GM12878 (cell line): ENCODE measurements at regions not wholly inside any gene's neighbourhood (a gene's known extent, or its start where the extent isn't known, plus 50 kb on each side); places are given as distances from the start of the nearest gene placed in this dataset.

Experiments
- ATF7 ChIP-seq: fragments of 450-650 bp; IDR thresholded peaks from 2 replicates; pipeline ENCODE4 v1.6.1; 2016; ENCODE audit warnings: low read depth, mild to moderate bottlenecking
- BACH1 ChIP-seq: fragments of 450-650 bp; IDR thresholded peaks from 2 replicates; pipeline ENCODE4 v1.6.1; 2017; ENCODE audit warnings: mild to moderate bottlenecking, borderline replicate concordance
- EGR1 ChIP-seq, 2 experiments: IDR thresholded peaks; 1 replicate in 1 of 2; 2 replicates in 1 of 2; pipeline ENCODE4 v1.6.1; 2011 to 2012; ENCODE audit warnings: low read depth in 2 of 2, low read length in 2 of 2, borderline replicate concordance in 1 of 2, mild to moderate bottlenecking in 1 of 2, moderate library complexity in 1 of 2
- EZH2 ChIP-seq: IDR thresholded peaks from 2 replicates; pipeline ENCODE4 v1.6.1; 2012; ENCODE audit warnings: low read depth, mild to moderate bottlenecking, control low read depth, inconsistent platforms, low read length, borderline replicate concordance; ENCODE audit not compliant: control insufficient read depth
- HDAC2 ChIP-seq: fragments of 200-600 bp; sonication (generic); IDR thresholded peaks from 2 replicates; pipeline ENCODE4 v1.6.1; 2017
- JUND ChIP-seq: IDR thresholded peaks from 2 replicates; pipeline ENCODE4 v1.6.1; 2012; ENCODE audit warnings: low read depth, mild to moderate bottlenecking, low read length, improper control_type of control experiment, moderate library complexity
- POLR2A ChIP-seq: IDR thresholded peaks from 2 replicates; pipeline ENCODE4 v1.6.1; 2011; ENCODE audit warnings: low read depth, mild to moderate bottlenecking, low read length
- POLR2AphosphoS5 ChIP-seq: IDR thresholded peaks from 2 replicates; pipeline ENCODE4 v1.6.1; 2011; ENCODE audit warnings: mild to moderate bottlenecking, low read length, inconsistent platforms
- SP1 ChIP-seq: IDR thresholded peaks from one replicate; pipeline ENCODE4 v1.6.1; 2011; ENCODE audit warnings: low read depth, low read length
- STAT1 ChIP-seq: fragments of 450-650 bp; conservative IDR thresholded peaks from 2 replicates; pipeline ENCODE4 v1.6.1; 2014; ENCODE audit warnings: antibody characterized with exemption, mild to moderate bottlenecking
- ZNF24 ChIP-seq: fragments of 450-650 bp; IDR thresholded peaks from 2 replicates; pipeline ENCODE4 v1.6.1; 2017; ENCODE audit warnings: antibody characterized with exemption, mild to moderate bottlenecking
- TF ChIP-seq, protein P1 (sequence below), 3 experiments: IDR thresholded peaks in 2 of 3; conservative IDR thresholded peaks in 1 of 3; 2 replicates each; pipeline ENCODE4 v1.5.1; 2011; ENCODE audit warnings: low read depth in 3 of 3, low read length in 3 of 3, mild to moderate bottlenecking in 3 of 3, control low read depth in 2 of 3, moderate library complexity in 2 of 3, inconsistent platforms in 1 of 3, mixed read lengths in 1 of 3; ENCODE audit not compliant: control insufficient read depth in 2 of 3, insufficient read depth in 1 of 3; ENCODE audit errors: extremely low read depth in 1 of 3
- TF ChIP-seq, protein P2 (sequence below): fragments of 450-650 bp; formaldehyde crosslinking; IDR thresholded peaks from 2 replicates; pipeline ENCODE4 v1.5.0; 2022; ENCODE audit warnings: mild to moderate bottlenecking, missing genetic modification characterization
- TF ChIP-seq, protein P3 (sequence below): IDR thresholded peaks from 2 replicates; pipeline ENCODE4 v1.6.1; 2011; ENCODE audit warnings: borderline replicate concordance, low read depth, mild to moderate bottlenecking, moderate library complexity, low read length; ENCODE audit not compliant: insufficient read depth, poor library complexity, severe bottlenecking

DNA sequence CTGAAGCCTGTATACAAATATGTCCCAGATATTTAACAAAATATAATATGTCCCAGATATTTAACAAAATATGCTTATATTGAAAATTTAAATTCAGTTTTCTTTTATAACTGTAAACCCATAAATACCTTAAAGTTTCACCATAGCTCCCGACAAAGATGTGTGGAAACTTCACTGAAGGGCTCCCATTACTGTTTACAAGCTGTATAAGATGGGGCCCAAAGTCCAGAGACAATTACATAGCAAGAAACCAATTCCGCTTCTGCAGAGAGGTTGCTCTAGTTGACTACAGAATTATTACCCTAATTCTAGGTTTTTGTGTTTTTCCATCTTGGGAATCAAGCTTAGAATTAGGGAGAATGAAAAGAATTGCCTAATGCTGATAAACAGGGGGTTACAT is 102.6 kb upstream of the EPHA6 start:
- no peak for TF ChIP-seq ZNF24
- no peak for TF ChIP-seq ATF7
- TF ChIP-seq EGR1 (IDR thresholded peaks at IDR 0.05; ENCODE audit: borderline replicate concordance in 1 of 2, low read depth in 2 of 2, low read length in 2 of 2) = no peak
- no peak for TF ChIP-seq SP1
- no peak for TF ChIP-seq EZH2
- no peak for TF ChIP-seq HDAC2
- TF ChIP-seq POLR2AphosphoS5 = no peak
- TF ChIP-seq, protein P1, sequence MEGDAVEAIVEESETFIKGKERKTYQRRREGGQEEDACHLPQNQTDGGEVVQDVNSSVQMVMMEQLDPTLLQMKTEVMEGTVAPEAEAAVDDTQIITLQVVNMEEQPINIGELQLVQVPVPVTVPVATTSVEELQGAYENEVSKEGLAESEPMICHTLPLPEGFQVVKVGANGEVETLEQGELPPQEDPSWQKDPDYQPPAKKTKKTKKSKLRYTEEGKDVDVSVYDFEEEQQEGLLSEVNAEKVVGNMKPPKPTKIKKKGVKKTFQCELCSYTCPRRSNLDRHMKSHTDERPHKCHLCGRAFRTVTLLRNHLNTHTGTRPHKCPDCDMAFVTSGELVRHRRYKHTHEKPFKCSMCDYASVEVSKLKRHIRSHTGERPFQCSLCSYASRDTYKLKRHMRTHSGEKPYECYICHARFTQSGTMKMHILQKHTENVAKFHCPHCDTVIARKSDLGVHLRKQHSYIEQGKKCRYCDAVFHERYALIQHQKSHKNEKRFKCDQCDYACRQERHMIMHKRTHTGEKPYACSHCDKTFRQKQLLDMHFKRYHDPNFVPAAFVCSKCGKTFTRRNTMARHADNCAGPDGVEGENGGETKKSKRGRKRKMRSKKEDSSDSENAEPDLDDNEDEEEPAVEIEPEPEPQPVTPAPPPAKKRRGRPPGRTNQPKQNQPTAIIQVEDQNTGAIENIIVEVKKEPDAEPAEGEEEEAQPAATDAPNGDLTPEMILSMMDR (IDR thresholded peaks at IDR 0.05 in 2 of 3, conservative IDR thresholded peaks at IDR 0.05 in 1 of 3; ENCODE audit: control insufficient read depth in 2 of 3, extremely low read depth in 1 of 3, insufficient read depth in 1 of 3, low read depth in 3 of 3, low read length in 3 of 3) = no peak
- no peak for TF ChIP-seq BACH1
- TF ChIP-seq, protein P2, sequence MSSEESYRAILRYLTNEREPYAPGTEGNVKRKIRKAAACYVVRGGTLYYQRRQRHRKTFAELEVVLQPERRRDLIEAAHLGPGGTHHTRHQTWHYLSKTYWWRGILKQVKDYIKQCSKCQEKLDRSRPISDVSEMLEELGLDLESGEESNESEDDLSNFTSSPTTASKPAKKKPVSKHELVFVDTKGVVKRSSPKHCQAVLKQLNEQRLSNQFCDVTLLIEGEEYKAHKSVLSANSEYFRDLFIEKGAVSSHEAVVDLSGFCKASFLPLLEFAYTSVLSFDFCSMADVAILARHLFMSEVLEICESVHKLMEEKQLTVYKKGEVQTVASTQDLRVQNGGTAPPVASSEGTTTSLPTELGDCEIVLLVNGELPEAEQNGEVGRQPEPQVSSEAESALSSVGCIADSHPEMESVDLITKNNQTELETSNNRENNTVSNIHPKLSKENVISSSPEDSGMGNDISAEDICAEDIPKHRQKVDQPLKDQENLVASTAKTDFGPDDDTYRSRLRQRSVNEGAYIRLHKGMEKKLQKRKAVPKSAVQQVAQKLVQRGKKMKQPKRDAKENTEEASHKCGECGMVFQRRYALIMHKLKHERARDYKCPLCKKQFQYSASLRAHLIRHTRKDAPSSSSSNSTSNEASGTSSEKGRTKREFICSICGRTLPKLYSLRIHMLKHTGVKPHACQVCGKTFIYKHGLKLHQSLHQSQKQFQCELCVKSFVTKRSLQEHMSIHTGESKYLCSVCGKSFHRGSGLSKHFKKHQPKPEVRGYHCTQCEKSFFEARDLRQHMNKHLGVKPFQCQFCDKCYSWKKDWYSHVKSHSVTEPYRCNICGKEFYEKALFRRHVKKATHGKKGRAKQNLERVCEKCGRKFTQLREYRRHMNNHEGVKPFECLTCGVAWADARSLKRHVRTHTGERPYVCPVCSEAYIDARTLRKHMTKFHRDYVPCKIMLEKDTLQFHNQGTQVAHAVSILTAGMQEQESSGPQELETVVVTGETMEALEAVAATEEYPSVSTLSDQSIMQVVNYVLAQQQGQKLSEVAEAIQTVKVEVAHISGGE (CRISPR knock-in tag) = no peak
- TF ChIP-seq POLR2A = no peak
- TF ChIP-seq, protein P3, sequence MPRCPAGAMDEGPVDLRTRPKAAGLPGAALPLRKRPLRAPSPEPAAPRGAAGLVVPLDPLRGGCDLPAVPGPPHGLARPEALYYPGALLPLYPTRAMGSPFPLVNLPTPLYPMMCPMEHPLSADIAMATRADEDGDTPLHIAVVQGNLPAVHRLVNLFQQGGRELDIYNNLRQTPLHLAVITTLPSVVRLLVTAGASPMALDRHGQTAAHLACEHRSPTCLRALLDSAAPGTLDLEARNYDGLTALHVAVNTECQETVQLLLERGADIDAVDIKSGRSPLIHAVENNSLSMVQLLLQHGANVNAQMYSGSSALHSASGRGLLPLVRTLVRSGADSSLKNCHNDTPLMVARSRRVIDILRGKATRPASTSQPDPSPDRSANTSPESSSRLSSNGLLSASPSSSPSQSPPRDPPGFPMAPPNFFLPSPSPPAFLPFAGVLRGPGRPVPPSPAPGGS = no peak
- TF ChIP-seq JUND = no peak
- TF ChIP-seq STAT1 = no peak
